Endodermal cell (in vitro differentiated cells): ENCODE measurements at regions not wholly inside any gene's neighbourhood (a gene's known extent, or its start where the extent isn't known, plus 50 kb on each side); places are given as distances from the start of the nearest gene placed in this dataset.

ENCODE experiments used
- DNase-seq: peaks from one replicate; pipeline ENCODE4 v3.0.0-alpha.2; 2017
- H3K27ac ChIP-seq: 2 replicates; pipeline ENCODE4 v1.5.1; 2013; ENCODE audit warnings: mild to moderate bottlenecking, low read depth, low read length, moderate library complexity
- H3K27me3 ChIP-seq: 2 replicates; pipeline ENCODE4 v1.6.1; 2013; ENCODE audit warnings: mild to moderate bottlenecking, low read length, moderate library complexity; ENCODE audit not compliant: insufficient read depth, control insufficient read depth, poor library complexity, severe bottlenecking
- H3K36me3 ChIP-seq: 2 replicates; pipeline ENCODE4 v1.7.0; 2013; ENCODE audit warnings: mild to moderate bottlenecking, low read length, moderate library complexity; ENCODE audit not compliant: control insufficient read depth, insufficient read depth
- H3K4me1 ChIP-seq: one replicate; pipeline ENCODE4 v1.7.0; 2013; ENCODE audit warnings: low read length; ENCODE audit not compliant: control insufficient read depth, insufficient read depth
- H3K4me3 ChIP-seq: 2 replicates; pipeline ENCODE4 v1.5.1; 2013; ENCODE audit warnings: mild to moderate bottlenecking, low read length, moderate library complexity
- H3K9ac ChIP-seq: 2 replicates; pipeline ENCODE4 v1.6.1; 2013; ENCODE audit warnings: mild to moderate bottlenecking, low read length, moderate library complexity; ENCODE audit not compliant: poor library complexity, severe bottlenecking; ENCODE audit errors: extremely low read depth
- H3K9me3 ChIP-seq: 2 replicates; pipeline ENCODE4 v1.6.1; 2013; ENCODE audit warnings: mild to moderate bottlenecking, low read length, moderate library complexity; ENCODE audit not compliant: control insufficient read depth
- H3K27ac Mint-ChIP-seq: 2 replicates; pipeline ENCODE4 v1.8.0; 2020; ENCODE audit warnings: mixed read lengths
- H3K27me3 Mint-ChIP-seq: 2 replicates; pipeline ENCODE4 v1.8.0; 2021; ENCODE audit warnings: mild to moderate bottlenecking, mixed read lengths; ENCODE audit not compliant: insufficient read depth
- H3K36me3 Mint-ChIP-seq: 2 replicates; pipeline ENCODE4 v1.8.0; 2020; ENCODE audit warnings: low read depth, mixed read lengths
- H3K4me1 Mint-ChIP-seq: 2 replicates; pipeline ENCODE4 v1.8.0; 2020; ENCODE audit warnings: mixed read lengths
- H3K4me3 Mint-ChIP-seq: 2 replicates; pipeline ENCODE4 v1.8.0; 2020; ENCODE audit warnings: mild to moderate bottlenecking, moderate library complexity, mixed read lengths
- H3K9me3 Mint-ChIP-seq: 2 replicates; pipeline ENCODE4 v1.8.0; 2020; ENCODE audit warnings: mild to moderate bottlenecking, mixed read lengths
- WGBS, 2 experiments: methylation state at CpG; one replicate each; pipeline versions ENCODE4 v1.1.5 to v1.1.7; 2013; ENCODE audit warnings: missing lambda C conversion rate in 2 of 2, mixed read lengths in 1 of 2; ENCODE audit not compliant: insufficient coverage in 1 of 2, insufficient read length in 1 of 2; 5-methylcytosine and 5-hydroxymethylcytosine counted together
- TF ChIP-seq, protein P1 (sequence below): fragments of 200-600 bp; sonication (generic); conservative IDR thresholded peaks from 2 replicates; pipeline ENCODE4 v1.5.0; 2021; ENCODE audit warnings: antibody characterized with exemption, mild to moderate bottlenecking

DNA sequence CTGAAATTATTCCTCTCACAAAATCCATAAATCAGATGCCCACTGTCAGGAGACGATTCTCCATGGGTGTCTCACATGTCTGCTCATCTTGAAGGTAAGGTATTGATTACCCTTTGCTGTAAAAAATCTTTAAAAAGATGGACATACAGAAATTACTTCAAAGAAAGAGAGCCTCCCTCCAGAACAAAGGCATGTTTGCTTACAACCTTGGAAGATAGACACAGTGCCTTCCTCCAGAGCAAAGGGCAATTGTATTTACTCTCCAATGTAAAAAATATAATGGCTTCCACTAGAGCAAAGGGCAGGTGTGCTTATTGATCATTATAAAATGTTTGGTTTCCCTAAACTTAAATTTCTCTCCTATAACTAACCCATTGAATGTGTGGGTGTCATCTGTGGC, 616.2 kb downstream of the ANKRD50 start:
- Mint-ChIP-seq H3K9me3 (no peaks in the 10 kb centered on the region), H3K4me1 (peaks cover 5% of the 10 kb centered on the region), H3K4me3 (no peak overlapping the region), H3K36me3 (no peaks in the 10 kb centered on the region), H3K27me3 (no peaks in the 10 kb centered on the region), H3K27ac (no peak overlapping the region)
- Histone ChIP-seq H3K9ac (no peak overlapping the region), H3K27me3 (no peaks in the 10 kb centered on the region), H3K27ac (no peak overlapping the region), H3K4me3 (no peak overlapping the region), H3K36me3 (no peaks in the 10 kb centered on the region), H3K4me1 (no peaks in the 10 kb centered on the region), H3K9me3 (no peaks in the 10 kb centered on the region)
- WGBS, 2 experiments: 93% methylated on average over 1 of the region's 1 CpG; no CpG with 5 or more reads in 1 of the 2 experiments
- DNase-seq: no peak
- TF ChIP-seq, protein P1, sequence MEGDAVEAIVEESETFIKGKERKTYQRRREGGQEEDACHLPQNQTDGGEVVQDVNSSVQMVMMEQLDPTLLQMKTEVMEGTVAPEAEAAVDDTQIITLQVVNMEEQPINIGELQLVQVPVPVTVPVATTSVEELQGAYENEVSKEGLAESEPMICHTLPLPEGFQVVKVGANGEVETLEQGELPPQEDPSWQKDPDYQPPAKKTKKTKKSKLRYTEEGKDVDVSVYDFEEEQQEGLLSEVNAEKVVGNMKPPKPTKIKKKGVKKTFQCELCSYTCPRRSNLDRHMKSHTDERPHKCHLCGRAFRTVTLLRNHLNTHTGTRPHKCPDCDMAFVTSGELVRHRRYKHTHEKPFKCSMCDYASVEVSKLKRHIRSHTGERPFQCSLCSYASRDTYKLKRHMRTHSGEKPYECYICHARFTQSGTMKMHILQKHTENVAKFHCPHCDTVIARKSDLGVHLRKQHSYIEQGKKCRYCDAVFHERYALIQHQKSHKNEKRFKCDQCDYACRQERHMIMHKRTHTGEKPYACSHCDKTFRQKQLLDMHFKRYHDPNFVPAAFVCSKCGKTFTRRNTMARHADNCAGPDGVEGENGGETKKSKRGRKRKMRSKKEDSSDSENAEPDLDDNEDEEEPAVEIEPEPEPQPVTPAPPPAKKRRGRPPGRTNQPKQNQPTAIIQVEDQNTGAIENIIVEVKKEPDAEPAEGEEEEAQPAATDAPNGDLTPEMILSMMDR: no peak

DNA sequence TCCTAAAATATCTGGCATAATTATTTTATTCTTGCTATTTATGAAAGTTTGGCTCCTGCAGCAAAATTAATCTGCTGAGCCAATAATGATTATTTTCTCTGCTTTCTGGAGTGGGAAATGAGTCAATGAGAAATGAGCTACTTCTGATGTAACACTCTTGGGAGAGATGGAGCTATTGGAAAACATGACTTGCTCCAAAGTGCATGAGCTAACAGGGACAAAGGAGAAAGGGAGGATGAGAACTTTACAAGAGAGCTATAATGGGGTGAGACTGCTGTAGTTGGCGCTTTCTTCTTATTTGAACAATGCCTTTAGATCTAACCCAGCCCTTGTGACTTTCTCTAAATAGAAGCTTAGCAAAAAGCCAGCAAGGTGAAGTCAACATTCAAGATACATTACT, 615.1 kb downstream of the ANKRD50 start:
- TF ChIP-seq, protein P1: no peak
- Histone ChIP-seq H3K9me3 (peaks cover 8% of the 10 kb centered on the region), H3K27ac (no peak overlapping the region), H3K4me1 (no peaks in the 10 kb centered on the region), H3K27me3 (no peaks in the 10 kb centered on the region), H3K9ac (no peak overlapping the region), H3K4me3 (no peak overlapping the region), H3K36me3 (no peaks in the 10 kb centered on the region)
- Mint-ChIP-seq H3K36me3 (peaks cover 2% of the 10 kb centered on the region), H3K4me3 (no peak overlapping the region), H3K9me3 (peaks cover 6% of the 10 kb centered on the region), H3K27ac (no peak overlapping the region), H3K4me1 (peaks cover 2% of the 10 kb centered on the region), H3K27me3 (no peaks in the 10 kb centered on the region)
- WGBS, 2 experiments: 100% methylated on average over 1 of the region's 1 CpG; no CpG with 5 or more reads in 1 of the 2 experiments
- no peak for DNase-seq

DNA sequence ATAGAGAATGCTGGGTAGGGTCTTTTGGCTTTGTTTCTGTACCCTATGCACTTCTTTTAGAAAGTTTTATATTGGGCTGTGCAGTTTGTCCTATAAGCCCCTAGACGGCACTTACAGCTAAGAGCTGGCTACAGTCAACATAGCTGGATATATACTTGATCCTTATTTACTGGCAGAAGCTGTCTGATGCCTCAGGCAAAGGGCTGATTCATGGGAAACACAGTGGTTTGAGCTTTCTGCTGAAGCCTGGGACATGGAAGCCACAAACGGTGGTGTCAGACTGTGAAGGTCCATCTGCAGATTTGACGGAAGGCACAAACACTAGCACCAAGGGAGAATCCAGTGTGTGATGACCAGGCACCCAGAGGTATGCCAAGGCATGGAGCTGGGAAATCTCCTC, 608.4 kb downstream of the ANKRD50 start:
- Mint-ChIP-seq H3K36me3 (peaks cover 2% of the 10 kb centered on the region), H3K4me3 (no peak overlapping the region), H3K4me1 (no peaks in the 10 kb centered on the region), H3K27me3 (no peaks in the 10 kb centered on the region), H3K9me3 (peaks cover 13% of the 10 kb centered on the region), H3K27ac (no peak overlapping the region)
- no peak for DNase-seq
- H3K9me3 ChIP-seq: peaks cover 19% of the 10 kb centered on the region
- no peak overlapping the region for H3K27ac ChIP-seq
- TF ChIP-seq, protein P1: no peak
- no peaks in the 10 kb centered on the region for H3K27me3 ChIP-seq
- H3K4me3 ChIP-seq: no peak overlapping the region
- H3K9ac ChIP-seq: no peak overlapping the region
- H3K4me1 ChIP-seq: no peaks in the 10 kb centered on the region
- no peaks in the 10 kb centered on the region for H3K36me3 ChIP-seq
- WGBS, 2 experiments: 95 to 100% methylated on average over 1 to 3 of the region's 3 CpGs
